Bronchial epithelial cell (primary cell): ENCODE measurements at regions not wholly inside any gene's neighbourhood (a gene's known extent, or its start where the extent isn't known, plus 50 kb on each side); places are given as distances from the start of the nearest gene placed in this dataset.

Experiments
- DNase-seq: peaks from one replicate; pipeline ENCODE4 v3.0.0-alpha.2; 2010; ENCODE audit warnings: low read depth
- FAIRE-seq: peaks from 2 replicates; lab custom pipeline; 2011; peaks lifted over from hg19 to GRCh38; lab: Jason Lieb, UNC
- H3K27me3 ChIP-seq: 2 replicates; pipeline ENCODE4 v1.5.1; 2011; ENCODE audit warnings: low read length; ENCODE audit not compliant: control insufficient read depth, insufficient read depth
- H3K36me3 ChIP-seq: 2 replicates; pipeline ENCODE4 v1.5.1; 2011; ENCODE audit warnings: low read length; ENCODE audit not compliant: control insufficient read depth, insufficient read depth
- H3K4me3 ChIP-seq: 2 replicates; pipeline ENCODE4 v1.5.1; 2011; ENCODE audit warnings: mild to moderate bottlenecking, low read depth, low read length, control low read depth
- TF ChIP-seq, protein P1 (sequence below): IDR thresholded peaks from 2 replicates; pipeline ENCODE4 v1.5.1; 2011; ENCODE audit warnings: mild to moderate bottlenecking, moderate library complexity, low read length, control low read depth, inconsistent platforms; ENCODE audit not compliant: insufficient read depth, severe bottlenecking

DNA sequence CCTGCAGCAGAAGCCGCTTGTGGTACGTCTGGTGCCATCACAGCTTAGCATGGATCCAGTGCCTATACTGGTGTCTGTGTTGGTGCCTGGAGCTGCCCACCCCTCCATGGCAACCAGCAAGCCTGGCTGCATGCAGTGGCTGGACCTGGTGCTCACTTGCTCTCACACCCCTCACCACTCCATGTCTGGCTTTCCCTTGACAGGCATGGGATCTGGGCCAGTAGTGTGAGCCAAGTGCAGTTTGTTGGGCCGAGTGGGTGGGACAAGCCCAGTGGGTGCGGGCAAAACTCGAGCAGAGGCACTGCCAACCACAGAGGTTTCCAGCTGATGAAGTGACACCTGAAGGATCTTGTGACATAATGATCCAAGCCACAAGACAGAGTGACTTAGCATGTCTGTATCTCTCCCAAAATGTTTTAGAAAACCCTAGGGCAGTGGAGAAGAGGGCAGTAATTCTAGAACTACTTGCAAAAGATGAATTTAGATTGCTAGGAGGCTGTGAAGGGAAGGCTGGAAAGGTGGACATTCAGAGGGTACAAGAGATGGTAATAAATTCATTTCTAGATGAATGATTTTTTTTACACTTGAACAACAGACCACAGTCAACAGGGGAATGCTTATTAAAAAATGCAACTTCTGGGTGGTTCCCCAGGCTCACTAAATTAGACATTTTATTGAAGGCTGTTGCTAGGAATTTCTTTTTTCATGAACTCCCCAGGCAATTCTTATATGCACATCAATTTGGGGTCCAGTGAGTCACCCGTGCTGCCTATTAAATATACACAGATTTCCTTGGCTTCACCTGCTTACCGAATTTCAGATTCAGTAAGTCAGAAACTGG lies 660.3 kb downstream of the TLR4 start:
- Histone ChIP-seq H3K36me3 (no peaks in the 10 kb centered on the region), H3K27me3 (no peaks in the 10 kb centered on the region), H3K4me3 (no peak overlapping the region)
- FAIRE-seq, result no peak
- TF ChIP-seq, protein P1, sequence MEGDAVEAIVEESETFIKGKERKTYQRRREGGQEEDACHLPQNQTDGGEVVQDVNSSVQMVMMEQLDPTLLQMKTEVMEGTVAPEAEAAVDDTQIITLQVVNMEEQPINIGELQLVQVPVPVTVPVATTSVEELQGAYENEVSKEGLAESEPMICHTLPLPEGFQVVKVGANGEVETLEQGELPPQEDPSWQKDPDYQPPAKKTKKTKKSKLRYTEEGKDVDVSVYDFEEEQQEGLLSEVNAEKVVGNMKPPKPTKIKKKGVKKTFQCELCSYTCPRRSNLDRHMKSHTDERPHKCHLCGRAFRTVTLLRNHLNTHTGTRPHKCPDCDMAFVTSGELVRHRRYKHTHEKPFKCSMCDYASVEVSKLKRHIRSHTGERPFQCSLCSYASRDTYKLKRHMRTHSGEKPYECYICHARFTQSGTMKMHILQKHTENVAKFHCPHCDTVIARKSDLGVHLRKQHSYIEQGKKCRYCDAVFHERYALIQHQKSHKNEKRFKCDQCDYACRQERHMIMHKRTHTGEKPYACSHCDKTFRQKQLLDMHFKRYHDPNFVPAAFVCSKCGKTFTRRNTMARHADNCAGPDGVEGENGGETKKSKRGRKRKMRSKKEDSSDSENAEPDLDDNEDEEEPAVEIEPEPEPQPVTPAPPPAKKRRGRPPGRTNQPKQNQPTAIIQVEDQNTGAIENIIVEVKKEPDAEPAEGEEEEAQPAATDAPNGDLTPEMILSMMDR, result no peak
- DNase-seq, result no peak

DNA sequence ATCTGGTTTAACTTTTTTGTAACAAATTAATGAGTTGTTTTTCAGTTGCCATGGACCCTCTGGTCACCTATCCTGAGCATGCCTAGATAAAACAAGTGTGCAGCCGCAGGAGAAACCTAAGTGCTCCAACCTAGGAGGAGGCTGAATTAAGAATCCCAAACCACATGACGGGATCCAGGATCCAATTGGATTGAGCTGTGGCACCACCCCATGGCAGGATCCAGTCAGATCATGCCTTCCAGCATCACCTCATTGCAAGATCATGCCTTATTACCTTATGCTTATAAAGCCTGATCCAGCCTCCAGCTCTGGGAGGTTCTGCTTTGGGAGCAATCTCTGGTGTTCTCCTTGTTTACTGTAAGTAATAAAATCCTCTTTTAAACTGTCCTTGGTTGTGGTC lies 662.0 kb downstream of the TLR4 start:
- FAIRE-seq, result no peak
- Histone ChIP-seq H3K27me3 (no peaks in the 10 kb centered on the region), H3K36me3 (no peaks in the 10 kb centered on the region), H3K4me3 (no peak overlapping the region)
- DNase-seq, result no peak
- TF ChIP-seq, protein P1, result no peak

DNA sequence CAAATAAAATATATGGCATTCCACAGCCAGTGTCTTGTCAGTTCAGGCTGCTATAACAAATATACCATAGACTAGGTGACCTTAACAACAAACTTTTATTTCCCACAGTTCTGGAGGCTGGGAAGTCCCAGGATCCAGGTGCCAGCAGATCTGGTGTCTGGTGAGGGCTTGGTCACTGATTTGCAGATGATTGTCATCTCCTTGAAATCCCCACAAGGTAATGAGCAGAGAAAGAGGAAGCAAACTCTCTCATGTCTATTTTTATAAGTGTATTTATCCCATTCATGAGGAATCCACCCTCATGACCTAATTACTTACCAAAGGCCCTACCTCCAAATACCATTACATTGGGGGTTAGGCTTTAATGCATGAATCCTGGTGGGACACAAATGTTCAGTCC lies 663.2 kb downstream of the TLR4 start:
- no peak overlapping the region for H3K4me3 ChIP-seq
- FAIRE-seq (no peak), DNase-seq (no peak)
- no peaks in the 10 kb centered on the region for H3K36me3 ChIP-seq
- H3K27me3 ChIP-seq, result no peaks in the 10 kb centered on the region
- TF ChIP-seq, protein P1, result no peak

DNA sequence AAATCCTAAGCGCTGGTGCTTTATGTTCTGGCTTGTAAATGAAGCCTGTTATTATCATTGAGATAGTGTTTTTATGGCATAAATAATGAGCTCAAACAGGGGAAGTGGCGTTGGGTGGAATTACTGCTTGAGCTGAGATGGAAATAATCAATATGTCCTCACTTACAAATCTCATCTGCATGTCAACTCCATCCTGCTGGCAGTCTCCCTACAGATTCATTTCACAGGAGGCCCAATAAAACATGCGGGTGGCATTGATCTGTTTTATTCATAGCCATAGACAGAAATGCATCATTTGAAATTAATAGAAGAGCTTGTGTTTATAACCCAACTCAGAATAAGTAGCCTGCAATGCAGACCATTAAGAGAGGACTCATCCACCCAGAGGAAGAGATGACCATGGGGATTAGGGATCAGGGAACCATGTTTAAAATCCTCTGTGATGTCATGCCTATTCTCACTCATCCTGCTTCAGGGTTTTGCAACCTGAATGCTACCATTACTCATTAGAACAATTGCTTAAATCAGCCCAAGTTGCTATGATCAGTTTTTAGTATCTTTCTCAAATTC lies 680.4 kb downstream of the TLR4 start:
- TF ChIP-seq, protein P1, result no peak
- peak; percentile 0 for DNase-seq
- FAIRE-seq, result no peak

DNA sequence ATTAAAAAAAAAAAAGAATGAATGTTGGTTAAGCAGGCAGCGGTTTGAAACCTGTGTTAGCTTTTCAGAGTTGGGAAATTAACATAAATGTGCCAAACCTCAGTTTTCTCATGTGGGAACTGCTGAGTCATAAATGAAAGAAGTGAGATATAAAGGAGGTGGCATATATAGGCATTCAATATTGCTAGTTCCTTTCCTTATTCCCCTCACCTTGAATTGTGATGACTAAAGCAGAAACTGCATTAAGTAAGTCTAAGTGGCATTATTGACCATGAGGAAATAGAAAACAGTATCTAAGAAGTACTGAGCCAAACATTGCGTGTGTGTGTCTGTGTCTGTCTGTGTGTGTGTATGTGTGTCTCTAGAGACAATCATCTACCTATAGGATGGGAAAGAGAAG lies 691.2 kb downstream of the TLR4 start:
- no peak for DNase-seq
- TF ChIP-seq, protein P1, result no peak
- Histone ChIP-seq H3K36me3 (no peaks in the 10 kb centered on the region), H3K4me3 (no peak overlapping the region), H3K27me3 (no peaks in the 10 kb centered on the region)
- no peak for FAIRE-seq

More for the DNA sequence above, 680.4 kb downstream of the TLR4 start:
- Histone ChIP-seq H3K27me3 (no peaks in the 10 kb centered on the region), H3K4me3 (no peak overlapping the region), H3K36me3 (no peaks in the 10 kb centered on the region)
